ENCODE measurements at regions not wholly inside any gene's neighbourhood (a gene's known extent, or its start where the extent isn't known, plus 50 kb on each side); places are given as distances from the start of the nearest gene placed in this dataset.

DNA sequence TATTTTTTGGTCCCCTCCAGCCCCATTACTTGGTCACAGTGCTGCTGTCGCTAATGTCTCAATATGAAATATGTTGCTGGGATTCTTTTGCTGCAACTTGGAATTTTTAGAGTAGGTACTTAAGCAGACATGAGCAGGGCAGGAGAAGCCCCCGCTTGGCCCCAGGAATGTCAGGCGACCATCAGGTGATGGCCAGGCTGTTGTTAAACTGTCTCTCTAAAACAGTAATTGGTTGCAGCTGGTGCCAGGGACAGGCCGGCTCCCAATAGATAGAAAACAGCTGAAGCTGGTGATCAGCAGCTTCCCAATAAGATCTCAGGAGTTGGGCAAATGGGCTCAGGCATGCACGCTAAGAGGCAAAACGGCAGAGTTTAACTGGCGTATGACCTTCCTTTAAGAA is 329.9 kb upstream of the TBL1XR1 start:
- TF ChIP-seq, protein P1, sequence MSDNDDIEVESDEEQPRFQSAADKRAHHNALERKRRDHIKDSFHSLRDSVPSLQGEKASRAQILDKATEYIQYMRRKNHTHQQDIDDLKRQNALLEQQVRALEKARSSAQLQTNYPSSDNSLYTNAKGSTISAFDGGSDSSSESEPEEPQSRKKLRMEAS (IDR thresholded peaks at IDR 0.05; ENCODE audit: insufficient read depth, insufficient read length), result no peak
- TF ChIP-seq POLR2A (IDR thresholded peaks at IDR 0.05; ENCODE audit: low read depth, low read length), result no peak
- TF ChIP-seq, protein P2, sequence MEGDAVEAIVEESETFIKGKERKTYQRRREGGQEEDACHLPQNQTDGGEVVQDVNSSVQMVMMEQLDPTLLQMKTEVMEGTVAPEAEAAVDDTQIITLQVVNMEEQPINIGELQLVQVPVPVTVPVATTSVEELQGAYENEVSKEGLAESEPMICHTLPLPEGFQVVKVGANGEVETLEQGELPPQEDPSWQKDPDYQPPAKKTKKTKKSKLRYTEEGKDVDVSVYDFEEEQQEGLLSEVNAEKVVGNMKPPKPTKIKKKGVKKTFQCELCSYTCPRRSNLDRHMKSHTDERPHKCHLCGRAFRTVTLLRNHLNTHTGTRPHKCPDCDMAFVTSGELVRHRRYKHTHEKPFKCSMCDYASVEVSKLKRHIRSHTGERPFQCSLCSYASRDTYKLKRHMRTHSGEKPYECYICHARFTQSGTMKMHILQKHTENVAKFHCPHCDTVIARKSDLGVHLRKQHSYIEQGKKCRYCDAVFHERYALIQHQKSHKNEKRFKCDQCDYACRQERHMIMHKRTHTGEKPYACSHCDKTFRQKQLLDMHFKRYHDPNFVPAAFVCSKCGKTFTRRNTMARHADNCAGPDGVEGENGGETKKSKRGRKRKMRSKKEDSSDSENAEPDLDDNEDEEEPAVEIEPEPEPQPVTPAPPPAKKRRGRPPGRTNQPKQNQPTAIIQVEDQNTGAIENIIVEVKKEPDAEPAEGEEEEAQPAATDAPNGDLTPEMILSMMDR (IDR thresholded peaks at IDR 0.05; ENCODE audit: extremely low read depth in 1 of 2, insufficient read depth in 1 of 2, low read depth in 1 of 2, low read length in 2 of 2), result no peak
